SU-DHL-6 (cell line): ENCODE measurements at regions not wholly inside any gene's neighbourhood (a gene's known extent, or its start where the extent isn't known, plus 50 kb on each side); places are given as distances from the start of the nearest gene placed in this dataset.

Experiments used
- EZH2phosphoT487 ChIP-seq: fragments of 200-600 bp; sonication (generic), shearing (Covaris generic); conservative IDR thresholded peaks from 2 replicates; pipeline ENCODE4 v1.6.1; 2018; ENCODE audit warnings: mild to moderate bottlenecking, antibody characterized with exemption, low read length, moderate library complexity, mixed read lengths
- TF ChIP-seq, protein P1 (sequence below): fragments of 200-600 bp; sonication (generic); IDR thresholded peaks from one replicate; pipeline ENCODE4 v1.5.1; 2017; ENCODE audit warnings: antibody characterized with exemption, mild to moderate bottlenecking, low read length, moderate library complexity; ENCODE audit not compliant: insufficient read depth, poor library complexity, severe bottlenecking

DNA sequence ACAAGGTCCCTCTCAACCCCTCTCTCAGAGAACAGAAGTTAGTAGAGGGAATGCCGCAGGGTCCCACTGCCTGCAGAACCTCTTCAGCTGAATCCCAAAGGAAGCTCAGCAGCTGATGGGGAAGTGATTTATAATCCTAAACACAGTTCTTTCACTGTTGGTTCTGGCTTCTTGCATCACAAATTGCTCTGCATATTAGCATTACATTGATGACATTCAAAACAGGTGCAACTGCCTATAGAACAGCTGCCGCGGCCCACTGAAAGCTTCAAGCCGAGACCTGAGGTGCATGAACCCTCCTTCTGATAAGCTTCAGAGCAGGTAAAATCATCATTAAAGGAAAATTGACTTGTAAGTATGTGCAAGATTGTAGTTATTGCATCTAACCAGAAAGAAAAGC lies 75.2 kb upstream of the KIRREL3 start:
- TF ChIP-seq, protein P1, sequence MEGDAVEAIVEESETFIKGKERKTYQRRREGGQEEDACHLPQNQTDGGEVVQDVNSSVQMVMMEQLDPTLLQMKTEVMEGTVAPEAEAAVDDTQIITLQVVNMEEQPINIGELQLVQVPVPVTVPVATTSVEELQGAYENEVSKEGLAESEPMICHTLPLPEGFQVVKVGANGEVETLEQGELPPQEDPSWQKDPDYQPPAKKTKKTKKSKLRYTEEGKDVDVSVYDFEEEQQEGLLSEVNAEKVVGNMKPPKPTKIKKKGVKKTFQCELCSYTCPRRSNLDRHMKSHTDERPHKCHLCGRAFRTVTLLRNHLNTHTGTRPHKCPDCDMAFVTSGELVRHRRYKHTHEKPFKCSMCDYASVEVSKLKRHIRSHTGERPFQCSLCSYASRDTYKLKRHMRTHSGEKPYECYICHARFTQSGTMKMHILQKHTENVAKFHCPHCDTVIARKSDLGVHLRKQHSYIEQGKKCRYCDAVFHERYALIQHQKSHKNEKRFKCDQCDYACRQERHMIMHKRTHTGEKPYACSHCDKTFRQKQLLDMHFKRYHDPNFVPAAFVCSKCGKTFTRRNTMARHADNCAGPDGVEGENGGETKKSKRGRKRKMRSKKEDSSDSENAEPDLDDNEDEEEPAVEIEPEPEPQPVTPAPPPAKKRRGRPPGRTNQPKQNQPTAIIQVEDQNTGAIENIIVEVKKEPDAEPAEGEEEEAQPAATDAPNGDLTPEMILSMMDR: no peak
- no peak for TF ChIP-seq EZH2phosphoT487
